Muscle layer of duodenum (tissue), 2 donors: ENCODE measurements at regions not wholly inside any gene's neighbourhood (a gene's known extent, or its start where the extent isn't known, plus 50 kb on each side); places are given as distances from the start of the nearest gene placed in this dataset.

Experiments
- H3K27ac ChIP-seq: one replicate; pipeline ENCODE4 v1.7.0; 2013; ENCODE audit warnings: mild to moderate bottlenecking, low read length
- H3K27me3 ChIP-seq: one replicate; pipeline ENCODE4 v1.7.0; 2013; ENCODE audit warnings: low read depth, mild to moderate bottlenecking, control low read depth, low read length
- H3K36me3 ChIP-seq, 2 donors: one replicate each; pipeline ENCODE4 v1.7.0; 2013; ENCODE audit warnings: low read length in 2 of 2, control low read depth in 1 of 2, mild to moderate bottlenecking in 1 of 2; ENCODE audit not compliant: insufficient read depth in 2 of 2, control insufficient read depth in 1 of 2
- H3K4me1 ChIP-seq, 2 donors: one replicate each; pipeline ENCODE4 v1.7.0; 2013; ENCODE audit warnings: low read length in 2 of 2, mild to moderate bottlenecking in 2 of 2, control low read depth in 1 of 2, moderate library complexity in 1 of 2; ENCODE audit not compliant: insufficient read depth in 2 of 2, control insufficient read depth in 1 of 2
- H3K4me3 ChIP-seq, 2 donors: one replicate each; pipeline ENCODE4 v1.7.0; 2013; ENCODE audit warnings: low read length in 2 of 2, low read depth in 1 of 2, mild to moderate bottlenecking in 1 of 2
- H3K9me3 ChIP-seq, 2 donors: one replicate each; pipeline ENCODE4 v1.7.0; 2013; ENCODE audit warnings: low read length in 2 of 2, control low read depth in 1 of 2, mild to moderate bottlenecking in 1 of 2; ENCODE audit not compliant: control insufficient read depth in 1 of 2
- donor health status: healthy.

DNA sequence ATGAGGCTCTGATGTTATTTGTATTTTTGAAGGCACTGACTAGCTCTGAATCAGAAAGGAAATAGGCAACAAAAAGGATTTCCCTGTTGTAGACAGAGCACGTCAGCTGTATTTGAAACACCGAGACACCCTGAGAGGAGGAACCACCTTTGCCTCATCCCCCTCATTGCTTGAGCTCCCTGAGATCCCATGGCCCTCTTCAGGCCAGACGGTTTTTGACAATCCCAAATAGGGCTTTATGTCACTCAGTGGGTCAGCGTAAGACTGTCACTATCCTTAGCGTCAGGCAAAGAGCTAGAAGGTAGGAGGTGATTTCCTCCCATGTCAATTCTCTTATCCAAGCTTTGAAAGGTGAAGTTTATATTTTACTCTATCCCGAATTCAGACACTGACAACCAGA is 254.3 kb downstream of the ZNF621 start:
- Histone ChIP-seq H3K27me3 (no peaks in the 10 kb centered on the region), H3K4me3 (no peak overlapping the region), H3K36me3 (no peaks in the 10 kb centered on the region), H3K4me1 (peaks cover 0 to 4% of the 10 kb centered on the region in 2 donors), H3K27ac (no peak overlapping the region), H3K9me3 (no peaks in the 10 kb centered on the region)

DNA sequence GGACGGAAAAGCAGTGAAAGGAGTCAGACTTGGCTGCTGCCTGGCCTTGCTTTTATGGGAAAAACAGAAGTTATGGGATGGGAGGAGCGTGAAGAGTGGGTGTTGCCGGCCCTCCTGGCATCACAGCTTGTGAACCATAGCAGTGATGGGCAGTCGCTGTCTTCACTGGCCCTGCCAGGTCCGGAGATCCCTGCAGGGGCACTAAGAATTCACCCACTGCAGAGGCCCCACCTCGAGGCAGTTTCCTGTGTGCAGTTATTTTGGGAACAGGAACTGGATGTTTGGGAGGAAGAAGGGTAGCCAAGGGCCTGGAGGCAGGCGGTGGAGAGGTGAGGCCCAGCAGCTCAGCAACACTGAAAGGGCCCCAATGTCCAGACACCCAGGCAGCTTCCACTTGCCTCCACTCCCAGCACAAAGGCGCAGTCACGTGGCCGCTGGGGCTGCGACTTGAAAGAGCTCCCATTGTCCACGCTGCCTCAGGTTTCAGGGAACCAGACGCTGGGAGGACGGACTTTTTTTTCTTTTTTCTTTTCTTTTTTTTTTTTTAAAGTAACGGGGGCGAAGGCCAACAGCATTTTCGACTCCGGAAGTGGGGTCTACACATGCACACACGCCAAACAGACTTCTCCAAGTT is 255.6 kb downstream of the ZNF621 start:
- H3K9me3 ChIP-seq, result no peaks in the 10 kb centered on the region
- peak overlapping the region; percentile 35 for H3K27ac ChIP-seq
- H3K4me1 ChIP-seq, result peaks cover 0 to 4% of the 10 kb centered on the region in 2 donors
- H3K4me3 ChIP-seq, result peak overlapping the region in 1 of 2 donors; percentile 2
- no peaks in the 10 kb centered on the region for H3K36me3 ChIP-seq
- no peaks in the 10 kb centered on the region for H3K27me3 ChIP-seq

DNA sequence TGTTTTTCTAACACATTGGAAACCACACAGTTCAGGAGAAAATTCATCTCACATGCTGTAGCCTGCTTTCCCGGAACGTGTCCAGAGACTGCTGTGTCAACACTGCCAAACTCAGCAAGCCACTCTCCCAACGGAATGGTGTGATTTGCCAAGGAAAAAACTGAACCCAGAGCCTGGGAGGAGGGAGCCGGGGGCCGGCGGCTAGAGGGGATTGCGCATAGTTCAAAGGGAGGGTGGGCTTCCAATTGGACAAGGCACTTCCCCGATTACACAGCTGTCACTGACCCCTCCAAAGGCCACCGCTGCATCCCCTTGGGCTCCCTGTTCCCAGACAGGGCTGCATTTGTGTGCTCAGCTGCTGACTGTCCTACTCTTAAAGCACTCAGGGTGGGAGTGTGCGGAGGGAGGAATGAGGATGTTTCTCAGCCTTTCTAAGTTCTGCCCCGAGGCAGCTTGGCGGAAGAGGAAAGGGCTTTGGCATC is 256.2 kb downstream of the ZNF621 start:
- Histone ChIP-seq H3K4me1 (peaks cover 0 to 4% of the 10 kb centered on the region in 2 donors), H3K27ac (peak overlapping the region; percentile 35), H3K27me3 (no peaks in the 10 kb centered on the region), H3K4me3 (no peak overlapping the region), H3K9me3 (no peaks in the 10 kb centered on the region), H3K36me3 (no peaks in the 10 kb centered on the region)

DNA sequence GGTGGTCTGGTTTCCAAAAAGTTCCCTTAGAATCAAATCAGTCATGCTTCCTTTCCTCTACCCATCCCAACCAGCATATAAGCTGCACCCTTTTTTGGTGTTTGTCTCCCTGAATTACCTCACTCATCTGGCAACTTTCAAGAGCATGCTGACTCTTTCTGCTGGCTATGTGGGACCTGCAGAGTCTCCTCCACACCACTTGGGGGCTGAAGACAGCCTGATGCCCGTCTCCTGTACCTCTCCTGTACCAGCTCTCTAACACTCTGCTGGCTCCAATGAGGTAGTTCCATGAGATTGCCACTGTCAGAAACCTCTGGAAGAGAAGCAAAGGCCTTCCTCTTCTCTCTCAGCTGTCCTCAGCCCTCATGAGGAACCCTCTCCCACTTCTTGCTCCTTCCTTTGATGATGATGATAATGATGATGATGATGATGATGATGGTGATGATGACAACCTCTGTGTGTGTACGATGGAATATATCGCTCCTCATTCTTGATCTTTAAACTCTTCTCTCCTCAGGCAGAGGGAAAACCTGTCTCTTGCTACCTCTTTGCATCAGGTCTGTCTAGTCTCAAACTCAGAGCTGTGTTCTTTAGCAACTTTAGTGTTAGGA is 257.5 kb downstream of the ZNF621 start:
- Histone ChIP-seq H3K4me3 (no peak overlapping the region), H3K36me3 (no peaks in the 10 kb centered on the region), H3K27me3 (no peaks in the 10 kb centered on the region), H3K4me1 (peaks cover 0 to 4% of the 10 kb centered on the region in 2 donors), H3K9me3 (no peaks in the 10 kb centered on the region), H3K27ac (no peak overlapping the region)

DNA sequence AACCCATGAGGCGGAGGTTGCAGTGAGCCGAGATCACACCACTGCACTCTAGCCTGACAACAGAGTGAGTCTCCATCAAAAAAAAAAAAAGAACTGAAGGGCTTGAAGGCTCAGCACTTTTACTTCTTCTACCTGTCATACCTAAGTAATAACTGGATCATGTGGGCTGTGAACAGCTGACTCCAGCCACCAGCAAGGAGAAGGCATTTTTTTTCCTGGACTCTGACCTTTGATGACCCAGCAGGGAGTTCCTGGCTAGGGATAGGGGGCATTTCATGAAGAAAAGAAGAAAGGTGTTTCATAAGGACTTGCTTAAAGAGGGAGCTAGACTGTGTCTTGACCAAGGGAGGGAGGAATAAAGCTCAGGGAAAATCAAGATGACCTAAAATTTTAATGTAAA is 266.0 kb downstream of the ZNF621 start:
- no peaks in the 10 kb centered on the region for H3K36me3 ChIP-seq
- no peak overlapping the region for H3K27ac ChIP-seq
- no peaks in the 10 kb centered on the region for H3K4me1 ChIP-seq
- H3K27me3 ChIP-seq, result no peaks in the 10 kb centered on the region
- no peaks in the 10 kb centered on the region for H3K9me3 ChIP-seq
- no peak overlapping the region for H3K4me3 ChIP-seq

DNA sequence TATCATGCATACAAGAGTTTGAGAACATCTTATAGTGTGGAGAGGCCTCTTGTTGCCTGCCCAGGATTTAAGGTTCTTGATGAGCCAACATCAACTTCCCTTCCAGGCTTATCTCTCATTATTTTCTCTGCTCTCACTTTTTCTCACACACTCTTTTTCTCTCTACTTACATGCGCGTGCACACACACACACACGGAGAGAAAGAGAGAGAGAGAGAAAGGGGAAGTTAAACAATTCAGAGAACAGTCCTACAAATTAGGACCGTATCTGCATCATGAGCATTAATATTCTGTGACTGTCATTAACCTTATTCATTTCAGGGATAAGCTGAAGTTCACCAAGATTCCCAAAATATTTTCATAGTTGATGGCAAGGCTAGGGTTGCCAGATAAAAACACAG is 269.0 kb downstream of the ZNF621 start:
- no peaks in the 10 kb centered on the region for H3K27me3 ChIP-seq
- no peaks in the 10 kb centered on the region for H3K36me3 ChIP-seq
- H3K4me3 ChIP-seq, result no peak overlapping the region
- no peaks in the 10 kb centered on the region for H3K4me1 ChIP-seq
- no peak overlapping the region for H3K27ac ChIP-seq
- no peaks in the 10 kb centered on the region for H3K9me3 ChIP-seq

DNA sequence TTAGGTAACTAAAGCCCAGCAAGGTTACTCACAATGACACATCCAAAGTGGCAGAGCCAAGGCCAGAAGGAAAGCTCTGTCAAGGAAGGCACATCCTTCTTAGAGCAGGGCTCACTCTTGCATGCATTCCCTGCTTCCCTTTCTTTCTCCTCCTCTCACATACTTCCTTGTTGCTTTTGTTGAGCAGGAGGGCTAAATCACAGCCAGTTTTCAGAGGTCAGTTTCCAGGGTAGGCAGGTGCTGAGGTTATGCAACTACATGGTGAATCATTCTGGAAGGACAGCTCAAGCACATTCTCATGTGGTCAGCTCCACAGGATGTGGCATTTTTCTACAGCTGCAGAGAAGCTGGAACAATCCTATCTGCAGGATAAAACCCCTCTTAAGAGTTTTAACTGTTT is 275.6 kb downstream of the ZNF621 start:
- Histone ChIP-seq H3K27me3 (no peaks in the 10 kb centered on the region), H3K4me1 (peaks cover 0 to 4% of the 10 kb centered on the region in 2 donors), H3K4me3 (no peak overlapping the region), H3K27ac (no peak overlapping the region), H3K9me3 (no peaks in the 10 kb centered on the region), H3K36me3 (no peaks in the 10 kb centered on the region)

DNA sequence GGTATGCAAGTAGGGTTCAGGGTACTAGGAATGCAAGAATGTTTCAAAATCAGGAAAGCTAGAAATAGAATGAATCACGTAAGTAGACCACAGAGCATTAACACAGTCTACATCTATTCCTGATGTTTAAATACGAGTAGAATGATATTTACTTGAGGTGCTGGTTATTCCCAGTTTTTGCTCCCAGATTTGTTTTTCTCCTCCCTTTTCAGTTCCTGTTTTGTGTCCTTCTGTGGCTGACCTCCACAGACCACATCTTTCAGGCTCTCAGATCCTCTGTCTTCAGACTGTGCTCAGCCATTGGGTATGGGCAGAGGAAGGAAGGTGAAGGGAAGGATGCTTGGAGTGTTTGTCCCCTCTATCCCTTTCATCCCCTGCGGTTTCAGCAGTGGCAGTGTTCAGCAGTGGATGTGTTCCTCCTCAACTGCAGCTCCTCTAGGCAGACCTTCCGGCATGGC is 276.6 kb downstream of the ZNF621 start:
- Histone ChIP-seq H3K27me3 (no peaks in the 10 kb centered on the region), H3K4me1 (peaks cover 0 to 4% of the 10 kb centered on the region in 2 donors), H3K4me3 (no peak overlapping the region), H3K36me3 (no peaks in the 10 kb centered on the region), H3K9me3 (no peaks in the 10 kb centered on the region), H3K27ac (no peak overlapping the region)

DNA sequence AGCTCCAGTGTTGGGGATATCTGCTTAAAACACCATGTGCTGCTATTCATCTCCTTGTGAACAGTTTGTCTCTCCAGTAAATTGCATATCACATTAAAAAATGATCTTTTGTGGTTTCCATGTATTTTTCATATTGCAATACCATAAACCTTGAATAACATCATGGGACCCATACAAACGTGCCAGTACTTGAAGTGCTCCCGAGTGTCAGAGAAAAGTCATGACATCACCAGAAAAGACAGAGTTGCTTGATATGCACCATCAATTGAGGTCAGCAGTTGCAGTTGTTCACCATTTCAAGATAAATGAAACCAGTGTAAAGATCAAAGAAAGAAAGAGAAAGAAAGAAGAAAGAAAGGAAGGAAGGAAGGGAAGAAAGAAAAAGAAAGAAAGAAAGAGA is 278.6 kb downstream of the ZNF621 start:
- Histone ChIP-seq H3K36me3 (no peaks in the 10 kb centered on the region), H3K4me3 (no peak overlapping the region), H3K9me3 (no peaks in the 10 kb centered on the region), H3K27ac (no peak overlapping the region), H3K27me3 (no peaks in the 10 kb centered on the region), H3K4me1 (peaks cover 0 to 4% of the 10 kb centered on the region in 2 donors)

DNA sequence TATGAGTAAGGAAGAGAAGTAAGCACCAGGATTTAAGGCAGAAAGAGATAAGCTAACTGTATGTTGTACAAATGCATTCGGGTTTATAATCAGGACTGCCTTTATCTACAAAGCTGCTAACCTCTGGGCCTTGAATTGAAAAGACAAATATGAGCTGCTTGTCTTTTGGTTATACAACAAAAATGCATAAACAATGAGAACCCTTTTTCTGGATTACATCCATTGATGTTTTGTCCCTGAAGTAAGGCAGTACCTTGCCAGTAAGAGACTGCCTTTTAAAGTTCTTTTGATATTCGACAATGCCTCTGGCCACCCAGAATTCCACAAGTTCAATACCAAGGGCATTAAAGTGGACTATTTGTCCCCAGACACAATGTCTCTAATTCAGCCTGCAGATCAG is 280.7 kb downstream of the ZNF621 start:
- Histone ChIP-seq H3K27ac (no peak overlapping the region), H3K27me3 (no peaks in the 10 kb centered on the region), H3K9me3 (peaks cover 3 to 9% of the 10 kb centered on the region in 2 donors), H3K4me1 (peaks cover 0 to under 1% of the 10 kb centered on the region in 2 donors), H3K36me3 (no peaks in the 10 kb centered on the region), H3K4me3 (no peak overlapping the region)

DNA sequence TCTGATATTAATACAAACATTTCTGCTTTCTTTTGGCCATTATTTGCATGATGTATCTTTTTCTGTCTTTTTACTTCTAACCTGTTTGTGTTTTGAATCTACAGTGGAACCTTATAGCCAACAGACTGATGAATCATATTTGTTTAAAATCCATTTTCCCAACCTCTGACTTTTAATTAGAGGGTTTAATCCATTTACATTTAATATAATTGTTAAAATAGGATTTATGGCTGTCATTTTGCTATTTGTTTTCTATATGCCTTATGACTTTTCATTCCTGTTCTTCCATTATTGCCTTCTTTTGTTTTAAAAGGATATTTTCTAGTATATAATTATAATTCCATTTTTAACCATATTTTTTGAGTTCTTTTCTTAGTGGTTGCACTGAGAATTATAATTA is 286.1 kb downstream of the ZNF621 start:
- Histone ChIP-seq H3K4me3 (no peak overlapping the region), H3K36me3 (no peaks in the 10 kb centered on the region), H3K9me3 (peaks cover 3 to 20% of the 10 kb centered on the region in 2 donors), H3K27me3 (no peaks in the 10 kb centered on the region), H3K4me1 (no peaks in the 10 kb centered on the region), H3K27ac (no peak overlapping the region)

DNA sequence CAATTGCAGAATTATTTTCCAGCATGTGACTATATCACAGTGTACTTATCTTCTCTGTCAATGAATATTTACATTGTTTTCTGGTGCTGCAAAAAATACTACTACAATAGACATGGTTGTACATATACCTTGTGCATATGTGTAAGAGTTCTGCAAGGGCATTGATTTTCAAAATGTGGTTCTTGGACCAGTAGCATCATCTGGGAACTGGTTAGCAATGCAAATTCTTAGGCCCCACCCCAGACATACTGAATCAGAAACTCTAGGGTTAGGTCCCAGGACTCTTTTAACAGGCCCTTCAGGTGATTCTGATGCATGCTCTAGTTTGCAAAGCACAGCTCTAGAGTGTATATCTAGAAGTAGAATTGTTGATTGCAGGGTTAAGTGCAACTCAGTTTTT is 292.3 kb downstream of the ZNF621 start:
- H3K36me3 ChIP-seq, result no peaks in the 10 kb centered on the region
- no peak overlapping the region for H3K4me3 ChIP-seq
- peaks cover 0 to 7% of the 10 kb centered on the region in 2 donors for H3K9me3 ChIP-seq
- H3K4me1 ChIP-seq, result no peaks in the 10 kb centered on the region
- no peaks in the 10 kb centered on the region for H3K27me3 ChIP-seq
- no peak overlapping the region for H3K27ac ChIP-seq
